ENCODE measurements at regions not wholly inside any gene's neighbourhood (a gene's known extent, or its start where the extent isn't known, plus 50 kb on each side); places are given as distances from the start of the nearest gene placed in this dataset.
A peak's percentile ranks its signal among the peaks of the same experiment; 100 is the strongest.

DNA sequence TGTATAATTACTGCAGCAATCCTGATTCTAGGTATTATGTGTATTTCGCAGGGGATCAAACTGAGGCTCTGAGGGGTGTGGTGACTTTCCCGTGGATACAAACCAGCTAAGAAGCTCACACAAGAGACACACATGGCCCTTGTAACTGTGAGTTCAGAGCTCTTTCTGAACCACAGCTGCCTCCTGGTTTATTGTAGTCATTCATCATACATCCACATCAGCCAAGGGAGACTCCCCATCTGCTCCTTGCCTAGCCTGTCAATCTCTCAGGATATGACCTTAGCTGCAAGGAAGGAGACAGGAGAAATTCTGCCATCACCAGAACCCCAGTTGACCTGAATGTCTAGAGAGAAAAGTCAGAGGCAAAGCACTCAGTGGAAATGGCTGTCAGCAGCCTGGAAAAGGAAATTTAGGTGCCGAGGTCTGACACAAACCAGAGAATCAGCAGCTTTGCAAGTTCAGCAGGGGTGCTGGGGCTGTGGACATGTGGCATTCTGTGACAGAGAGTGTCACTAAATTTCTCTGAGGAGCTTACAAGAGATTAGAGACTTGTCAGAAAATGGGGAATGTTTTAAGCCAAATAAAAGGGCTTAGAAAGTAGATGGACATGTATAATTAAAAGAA lies 209.5 kb downstream of the AASDHPPT start:
- TF ChIP-seq, protein P1, sequence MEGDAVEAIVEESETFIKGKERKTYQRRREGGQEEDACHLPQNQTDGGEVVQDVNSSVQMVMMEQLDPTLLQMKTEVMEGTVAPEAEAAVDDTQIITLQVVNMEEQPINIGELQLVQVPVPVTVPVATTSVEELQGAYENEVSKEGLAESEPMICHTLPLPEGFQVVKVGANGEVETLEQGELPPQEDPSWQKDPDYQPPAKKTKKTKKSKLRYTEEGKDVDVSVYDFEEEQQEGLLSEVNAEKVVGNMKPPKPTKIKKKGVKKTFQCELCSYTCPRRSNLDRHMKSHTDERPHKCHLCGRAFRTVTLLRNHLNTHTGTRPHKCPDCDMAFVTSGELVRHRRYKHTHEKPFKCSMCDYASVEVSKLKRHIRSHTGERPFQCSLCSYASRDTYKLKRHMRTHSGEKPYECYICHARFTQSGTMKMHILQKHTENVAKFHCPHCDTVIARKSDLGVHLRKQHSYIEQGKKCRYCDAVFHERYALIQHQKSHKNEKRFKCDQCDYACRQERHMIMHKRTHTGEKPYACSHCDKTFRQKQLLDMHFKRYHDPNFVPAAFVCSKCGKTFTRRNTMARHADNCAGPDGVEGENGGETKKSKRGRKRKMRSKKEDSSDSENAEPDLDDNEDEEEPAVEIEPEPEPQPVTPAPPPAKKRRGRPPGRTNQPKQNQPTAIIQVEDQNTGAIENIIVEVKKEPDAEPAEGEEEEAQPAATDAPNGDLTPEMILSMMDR (conservative IDR thresholded peaks at IDR 0.05; ENCODE audit: low read length): no peak
- no peak overlapping the region for H3K4me3 ChIP-seq (ENCODE audit: low read length)
- DNase-seq (ENCODE audit: low read depth): no peak

DNA sequence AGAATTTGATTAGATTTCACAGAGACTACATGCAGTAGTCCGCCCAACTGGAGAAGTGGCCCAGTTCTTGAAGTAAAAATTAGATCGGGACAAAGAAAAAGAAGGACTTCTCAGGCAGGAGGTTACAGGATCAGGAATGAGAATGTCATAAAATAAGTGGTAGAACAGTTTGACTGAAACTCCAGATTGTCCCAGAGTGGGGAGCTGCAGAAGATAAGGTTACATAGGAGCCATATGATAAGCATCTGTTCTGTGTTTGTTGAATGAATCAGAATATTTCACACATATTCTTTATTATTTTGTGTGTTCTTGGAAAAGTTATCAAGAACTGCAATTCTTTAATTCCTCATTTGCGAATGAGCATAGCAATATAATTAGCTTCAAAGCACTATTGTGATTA lies 210.6 kb downstream of the AASDHPPT start:
- no peak for DNase-seq (ENCODE audit: low read depth)
- no peak overlapping the region for H3K4me3 ChIP-seq (ENCODE audit: low read length)
- TF ChIP-seq, protein P1 (conservative IDR thresholded peaks at IDR 0.05; ENCODE audit: low read length): no peak

- no peak for DNase-seq (ENCODE audit: low read depth)
- TF ChIP-seq, protein P1 (conservative IDR thresholded peaks at IDR 0.05; ENCODE audit: low read length): 0 out of 2 replicates have a peak, but pooled peaks have one; percentile 8
- no peak overlapping the region for H3K4me3 ChIP-seq (ENCODE audit: low read length)
Measured at GRCh38 chr11:106288822-106289387, 211.4 kb downstream of the AASDHPPT start.

DNA sequence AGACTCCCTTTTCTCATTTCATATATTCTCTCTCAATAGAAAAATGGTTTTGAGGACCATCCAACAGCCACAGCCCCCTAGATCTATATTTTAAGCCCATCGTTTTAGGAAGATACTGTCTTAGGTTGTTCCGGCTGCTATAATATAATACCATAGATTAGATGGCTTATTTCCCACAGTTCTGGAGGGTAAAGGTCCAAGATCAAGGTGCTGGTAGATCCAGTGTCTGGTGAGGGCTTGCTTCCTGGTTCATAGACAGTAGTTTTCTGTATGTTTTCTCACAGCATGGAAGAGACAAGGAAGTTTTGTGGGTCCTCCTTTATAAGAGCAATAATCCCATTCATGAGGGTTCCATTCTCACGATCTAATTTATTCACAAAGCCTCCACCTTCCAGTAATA lies 215.1 kb downstream of the AASDHPPT start:
- no peak overlapping the region for H3K4me3 ChIP-seq (ENCODE audit: low read length)
- DNase-seq (ENCODE audit: low read depth): no peak
- TF ChIP-seq, protein P1 (conservative IDR thresholded peaks at IDR 0.05; ENCODE audit: low read length): no peak

DNA sequence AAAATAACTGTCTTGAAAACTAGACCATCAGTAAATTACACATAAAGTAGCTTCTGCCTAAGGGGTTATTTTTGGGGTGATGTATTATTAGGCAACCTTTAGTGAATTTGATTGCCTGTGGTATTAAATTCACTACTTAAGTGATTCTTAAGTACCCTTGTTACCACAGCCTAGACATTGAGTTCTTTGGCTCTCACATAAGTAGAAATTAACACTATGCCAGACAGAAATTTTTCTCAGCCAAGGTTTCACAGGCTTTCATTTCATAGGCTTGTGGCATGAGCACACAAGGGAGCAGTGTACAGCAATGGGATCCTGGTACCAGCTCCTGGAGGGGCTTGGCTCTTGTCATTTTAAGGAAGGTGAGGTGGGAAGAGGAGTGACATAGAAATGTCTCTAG lies 218.5 kb downstream of the AASDHPPT start:
- TF ChIP-seq, protein P1 (conservative IDR thresholded peaks at IDR 0.05; ENCODE audit: low read length): no peak
- H3K4me3 ChIP-seq (ENCODE audit: low read length): no peak overlapping the region
- DNase-seq (ENCODE audit: low read depth): no peak

GRCh38 chr11:106302416-106302815 lies 225.0 kb downstream of the AASDHPPT start:
- TF ChIP-seq, protein P1 (conservative IDR thresholded peaks at IDR 0.05; ENCODE audit: low read length): no peak
- DNase-seq (ENCODE audit: low read depth): no peak
- H3K4me3 ChIP-seq (ENCODE audit: low read length): no peak overlapping the region

- TF ChIP-seq, protein P1 (conservative IDR thresholded peaks at IDR 0.05; ENCODE audit: low read length): no peak
- H3K4me3 ChIP-seq (ENCODE audit: low read length): no peak overlapping the region
- DNase-seq (ENCODE audit: low read depth): peak; percentile 79
Measured at GRCh38 chr11:106304274-106304673, 226.8 kb downstream of the AASDHPPT start.

All from AG10803 (cell line).